ENCODE measurements at regions not wholly inside any gene's neighbourhood (a gene's known extent, or its start where the extent isn't known, plus 50 kb on each side); places are given as distances from the start of the nearest gene placed in this dataset.
"Not testable (repeated sequence)": the region's sequence is repeated elsewhere in the genome, so short reads cannot be mapped to it uniquely, and the experiment has no call there.

GRCh38 chr13:50229960-50230661, 214.9 kb downstream of the KCNRG start:
- no peak for DNase-seq (ENCODE audit: low spot score)

- DNase-seq (ENCODE audit: low spot score) = no peak
These were observed 215.4 kb downstream of the KCNRG start for GRCh38 chr13:50230662-50230978.

GRCh38 chr13:50233574-50233973, 218.3 kb downstream of the KCNRG start:
- DNase-seq (ENCODE audit: low spot score) = not testable (repeated sequence)

GRCh38 chr13:50235604-50236342, 220.5 kb downstream of the KCNRG start:
- DNase-seq (ENCODE audit: low spot score) = no peak

- peak; percentile 28 for DNase-seq (ENCODE audit: low spot score)
These were observed 221.7 kb downstream of the KCNRG start for GRCh38 chr13:50236898-50237318.

GRCh38 chr13:50238922-50239321, 223.7 kb downstream of the KCNRG start:
- DNase-seq (ENCODE audit: low spot score) = no peak

GRCh38 chr13:50241479-50241878, 226.2 kb downstream of the KCNRG start:
- DNase-seq (ENCODE audit: low spot score) = no peak

GRCh38 chr13:50243931-50244330, 228.7 kb downstream of the KCNRG start:
- no peak for DNase-seq (ENCODE audit: low spot score)

- no peak for DNase-seq (ENCODE audit: low spot score)
These were observed 229.1 kb downstream of the KCNRG start for GRCh38 chr13:50244355-50244712.

- peak; percentile 13 for DNase-seq (ENCODE audit: low spot score)
These were observed 229.7 kb downstream of the KCNRG start for GRCh38 chr13:50244713-50245574.

GRCh38 chr13:50247223-50247622, 232.0 kb downstream of the KCNRG start:
- no peak for DNase-seq (ENCODE audit: low spot score)

- DNase-seq (ENCODE audit: low spot score) = no peak
These were observed 233.4 kb downstream of the KCNRG start for GRCh38 chr13:50248516-50249143.

GRCh38 chr13:50249144-50249521, 233.9 kb downstream of the KCNRG start:
- DNase-seq (ENCODE audit: low spot score) = no peak

GRCh38 chr13:50250401-50250800, 235.2 kb downstream of the KCNRG start:
- DNase-seq (ENCODE audit: low spot score) = no peak

- DNase-seq (ENCODE audit: low spot score) = no peak
These were observed 240.4 kb downstream of the KCNRG start for GRCh38 chr13:50255639-50256038.

GRCh38 chr13:50256536-50257321, 241.5 kb downstream of the KCNRG start:
- not testable (repeated sequence) for DNase-seq (ENCODE audit: low spot score)

GRCh38 chr13:50257646-50258045, 242.4 kb downstream of the KCNRG start:
- DNase-seq (ENCODE audit: low spot score) = no peak

GRCh38 chr13:50261130-50261901, 246.1 kb downstream of the KCNRG start:
- DNase-seq (ENCODE audit: low spot score) = no peak

GRCh38 chr13:50267066-50267465, 251.8 kb downstream of the KCNRG start:
- DNase-seq (ENCODE audit: low spot score) = no peak

- DNase-seq (ENCODE audit: low spot score) = no peak
These were observed 252.7 kb downstream of the KCNRG start for GRCh38 chr13:50267917-50268316.

- DNase-seq (ENCODE audit: low spot score) = peak; percentile 11
These were observed 253.3 kb downstream of the KCNRG start for GRCh38 chr13:50268500-50268899.

All from germinal center (tissue), 1 donor.